Ovary (tissue), 7 donors: ENCODE measurements at regions not wholly inside any gene's neighbourhood (a gene's known extent, or its start where the extent isn't known, plus 50 kb on each side); places are given as distances from the start of the nearest gene placed in this dataset.
"Not testable (repeated sequence)": the region's sequence is repeated elsewhere in the genome, so short reads cannot be mapped to it uniquely, and the experiment has no call there.

Experiments
- DNase-seq, 5 donors: peaks; one replicate each; pipeline ENCODE4 v3.0.0-alpha.2; 2019 to 2020
- H3K27ac ChIP-seq, 2 donors: fragments of 200-600 bp; one replicate each; pipeline versions ENCODE4 v1.5.1 to v1.8.0; 2019 to 2022
- H3K27me3 ChIP-seq: fragments of 200-600 bp; one replicate; pipeline ENCODE4 v1.8.0; 2022
- H3K36me3 ChIP-seq: fragments of 200-600 bp; sonication (generic); one replicate; pipeline ENCODE4 v1.5.1; 2019
- H3K4me1 ChIP-seq: one replicate; pipeline ENCODE4 v1.8.1; 2013; ENCODE audit warnings: mild to moderate bottlenecking, moderate library complexity; ENCODE audit not compliant: insufficient read depth
- H3K4me3 ChIP-seq: fragments of 200-600 bp; sonication (generic); one replicate; pipeline ENCODE4 v1.5.1; 2017
- H3K9me3 ChIP-seq, 2 donors: fragments of 200-600 bp in 1 of 2; sonication (generic) in 1 of 2; one replicate each; pipeline versions ENCODE4 v1.5.1 to v1.8.1; 2013 to 2019; ENCODE audit warnings: mild to moderate bottlenecking in 1 of 2, moderate library complexity in 1 of 2
- CTCF ChIP-seq, 3 donors: fragments of 450-650 bp in 2 of 3; fragments of 200-600 bp in 1 of 3; IDR thresholded peaks; one replicate each; pipeline versions ENCODE4 v1.5.1 to v1.8.0; 2016 to 2022; ENCODE audit warnings: antibody characterized with exemption in 3 of 3, mild to moderate bottlenecking in 1 of 3
- EP300 ChIP-seq: sonication (generic); formaldehyde crosslinking; IDR thresholded peaks from one replicate; pipeline ENCODE4 v1.6.1; 2017; ENCODE audit warnings: antibody characterized with exemption
- POLR2A ChIP-seq: fragments of 450-650 bp; IDR thresholded peaks from one replicate; pipeline ENCODE4 v1.6.1; 2017; ENCODE audit warnings: antibody characterized with exemption, mild to moderate bottlenecking, moderate library complexity
- WGBS, 3 donors: extraction: QIAGEN DNeasy Blood & Tissue Kit in 1 of 3; methylation state at CpG; one replicate each; pipeline versions ENCODE4 v1.1.5 to v1.1.7; 2013 to 2017; 5-methylcytosine and 5-hydroxymethylcytosine counted together
- intact Hi-C, 4 donors: fragments of 100-400 bp; cut with DNase I; formaldehyde crosslinking; loops; one replicate each; pipeline versions ENCODE4 v1.11.0 to v1.15.1; 2022 to 2023
- donor health status: DM: no; HTN: no; CAD: no; lungs with moderate emphysema.
- donor health status: DM: no; HTN: no; CAD: no.
- donor health status: Bipolar disorder and iron deficiency.
- donor health status: DM: no; HTN: no; CAD: no.
- donor health status: DM: yes; HTN: yes; CAD: no.

DNA sequence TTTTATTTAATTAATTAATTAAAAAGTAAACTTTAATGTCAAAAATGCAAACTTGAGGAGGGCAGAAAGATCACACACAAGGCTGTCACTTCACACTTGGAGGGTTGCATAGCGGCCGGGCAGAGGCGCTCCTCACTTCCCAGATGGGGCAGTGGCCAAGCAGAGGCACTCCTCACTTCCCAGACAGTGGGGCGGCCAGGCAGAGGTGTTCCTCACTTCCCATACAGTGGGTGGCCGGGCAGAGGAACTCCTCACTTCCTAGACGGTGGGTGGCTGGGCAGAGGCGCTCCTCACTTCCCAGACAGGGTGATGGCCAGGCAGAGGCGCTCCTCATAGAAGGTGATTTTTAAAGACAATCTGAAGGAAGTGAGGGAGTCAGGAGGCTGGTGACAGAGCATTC is 277.5 kb downstream of the PDCD6IP start:
- no peaks in the 10 kb centered on the region for H3K36me3 ChIP-seq
- H3K27me3 ChIP-seq = no peaks in the 10 kb centered on the region
- H3K9me3 ChIP-seq = no peaks in the 10 kb centered on the region
- DNase-seq = no peak
- no peak overlapping the region for H3K4me3 ChIP-seq
- TF ChIP-seq POLR2A (no peak), CTCF (IDR thresholded peaks at IDR 0.05) (no peak), EP300 (no peak)
- intact Hi-C loops = no loop called here
- H3K4me1 ChIP-seq = no peaks in the 10 kb centered on the region
- 92 to 96% (median 92%) methylated on average over 8 of the region's 8 CpGs for WGBS, 3 donors
- no peak overlapping the region for H3K27ac ChIP-seq

- no peaks in the 10 kb centered on the region for H3K27me3 ChIP-seq
- TF ChIP-seq CTCF (IDR thresholded peaks at IDR 0.05) (no peak), POLR2A (no peak), EP300 (no peak)
- no peak for DNase-seq
- intact Hi-C loops = no loop called here
- no peaks in the 10 kb centered on the region for H3K4me1 ChIP-seq
- no peak overlapping the region for H3K4me3 ChIP-seq
- WGBS, 3 donors = 58 to 67% (median 62%) methylated on average over 13 of the region's 13 CpGs
- no peak overlapping the region for H3K27ac ChIP-seq
- H3K9me3 ChIP-seq = no peaks in the 10 kb centered on the region
- no peaks in the 10 kb centered on the region for H3K36me3 ChIP-seq
Observed at GRCh38 chr3:34077417-34078195, 279.2 kb downstream of the PDCD6IP start.

DNA sequence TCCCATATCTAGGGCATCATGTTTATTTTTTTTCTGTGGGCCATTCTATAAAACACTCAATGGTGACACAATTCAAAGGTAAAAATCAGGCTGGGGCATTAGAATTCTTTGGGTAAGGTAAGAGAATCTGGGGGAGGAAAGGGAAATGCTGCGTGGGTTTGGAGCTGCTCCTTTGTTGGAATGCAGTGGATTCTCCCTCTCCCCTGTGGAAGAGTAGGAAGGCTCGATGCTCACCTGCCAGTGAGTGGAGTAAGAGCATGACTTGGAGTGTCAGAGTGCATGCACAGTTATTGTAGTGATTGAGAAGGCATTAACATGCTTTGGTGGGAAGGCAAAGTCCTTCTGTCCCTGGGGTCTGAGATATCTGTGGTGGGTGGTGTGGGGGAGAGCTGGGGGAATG is 280.0 kb downstream of the PDCD6IP start:
- TF ChIP-seq CTCF (IDR thresholded peaks at IDR 0.05) = no peak
- Histone ChIP-seq H3K4me1 (no peaks in the 10 kb centered on the region), H3K27me3 (no peaks in the 10 kb centered on the region), H3K36me3 (no peaks in the 10 kb centered on the region), H3K27ac (no peak overlapping the region), H3K9me3 (no peaks in the 10 kb centered on the region), H3K4me3 (no peak overlapping the region)
- DNase-seq = no peak
- intact Hi-C loops = no loop called here
- WGBS, 3 donors = 5 to 16% (median 12%) methylated on average over 2 of the region's 2 CpGs

GRCh38 chr3:34079849-34080248 is 281.4 kb downstream of the PDCD6IP start:
- H3K4me3 ChIP-seq, intact Hi-C loops, H3K9me3 ChIP-seq, H3K27me3 ChIP-seq, DNase-seq, H3K4me1 ChIP-seq, H3K36me3 ChIP-seq, H3K27ac ChIP-seq: not testable (repeated sequence)
- WGBS, 3 donors = 86 to 96% (median 89%) methylated on average over 3 of the region's 3 CpGs

DNA sequence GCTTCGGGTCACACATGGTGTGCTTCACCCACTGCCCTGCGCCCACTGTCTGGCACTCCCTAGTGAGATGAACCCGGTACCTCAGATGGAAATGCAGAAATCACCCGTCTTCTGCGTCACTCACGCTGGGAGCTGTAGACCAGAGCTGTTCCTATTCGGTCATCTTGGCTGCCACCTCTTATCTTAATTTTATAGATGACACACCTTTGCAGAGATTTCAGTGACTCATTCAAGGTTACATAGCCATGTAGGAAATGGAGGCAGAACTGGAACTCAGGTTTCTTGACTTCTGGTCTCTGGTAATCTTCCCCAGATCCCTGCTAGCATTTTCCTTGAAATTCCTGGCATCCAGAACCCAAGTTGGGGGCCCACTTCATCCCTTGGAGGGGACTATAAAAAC is 291.9 kb downstream of the PDCD6IP start:
- H3K36me3 ChIP-seq, intact Hi-C loops: not testable (repeated sequence)
- WGBS, 3 donors = 93 to 94% (median 93%) methylated on average over 7 of the region's 7 CpGs

More for the DNA sequence above, 291.9 kb downstream of the PDCD6IP start:
- not testable (repeated sequence) for H3K27ac ChIP-seq, H3K9me3 ChIP-seq, H3K4me1 ChIP-seq, H3K27me3 ChIP-seq, H3K4me3 ChIP-seq, DNase-seq
